SK-N-SH (cell line): ENCODE measurements at regions not wholly inside any gene's neighbourhood (a gene's known extent, or its start where the extent isn't known, plus 50 kb on each side); places are given as distances from the start of the nearest gene placed in this dataset.

Experiments
- CTCF ChIA-PET: fragments of 300-600, 350-600 bp; formaldehyde crosslinking; extraction: SDS; loops from one replicate; lab custom pipeline; 2021; lab: Yijun Ruan, JAX
- POLR2A ChIA-PET: fragments of 350-600 bp; sonication (Branson Sonifier 250); formaldehyde crosslinking; extraction: SDS; loops from one replicate; lab custom pipeline; 2020; ENCODE audit warnings: antibody characterized with exemption, inconsistent platforms; lab: Yijun Ruan, JAX
- DNase-seq: peaks from one replicate; pipeline ENCODE4 v3.0.0; 2012
- H2AFZ ChIP-seq: fragments of 200-600 bp; sonication (generic); 2 replicates; pipeline ENCODE4 v1.8.1; 2016; ENCODE audit warnings: antibody characterized with exemption, mild to moderate bottlenecking, low read depth
- H3F3A ChIP-seq: fragments of 200-600 bp; sonication (generic); replicated peaks from 2 replicates; pipeline ENCODE3; 2016; ENCODE audit warnings: antibody characterized with exemption, mild to moderate bottlenecking; ENCODE audit not compliant: insufficient read depth
- H3K27ac ChIP-seq, 2 experiments: fragments of 200-500 bp in 1 of 2; fragments of 200-600 bp in 1 of 2; sonication (Bioruptor generic) in 1 of 2; sonication (generic), shearing (Covaris generic) in 1 of 2; 2 replicates each; pipeline versions ENCODE4 v1.5.1 to v1.6.1; 2014 to 2016; ENCODE audit warnings: low read depth in 2 of 2, inconsistent platforms in 1 of 2, low read length in 1 of 2, mild to moderate bottlenecking in 1 of 2, mixed read lengths in 1 of 2
- H3K27me3 ChIP-seq: fragments of 200-600 bp; sonication (generic), shearing (Covaris generic); 2 replicates; pipeline ENCODE4 v1.6.1; 2016; ENCODE audit warnings: mixed run types; ENCODE audit not compliant: insufficient read depth
- H3K36me3 ChIP-seq, 2 experiments: fragments of 200-500 bp in 1 of 2; fragments of 200-600 bp in 1 of 2; sonication (Bioruptor generic) in 1 of 2; sonication (generic) in 1 of 2; replicated peaks in 1 of 2; 2 replicates each; pipeline versions ENCODE3 to v1.5.1; 2014 to 2016; ENCODE audit warnings: low read length in 1 of 2, mild to moderate bottlenecking in 1 of 2; ENCODE audit not compliant: insufficient read depth in 2 of 2, control insufficient read depth in 1 of 2
- H3K4me1 ChIP-seq, 2 experiments: fragments of 200-500 bp in 1 of 2; fragments of 200-600 bp in 1 of 2; sonication (Bioruptor generic) in 1 of 2; sonication (generic), shearing (Covaris generic) in 1 of 2; 2 replicates each; pipeline versions ENCODE4 v1.5.1 to v1.6.1; 2014 to 2016; ENCODE audit warnings: low read depth in 1 of 2, low read length in 1 of 2, mixed run types in 1 of 2; ENCODE audit not compliant: insufficient read depth in 2 of 2, control insufficient read depth in 1 of 2
- H3K4me2 ChIP-seq: fragments of 200-600 bp; sonication (generic), shearing (Covaris generic); 2 replicates; pipeline ENCODE4 v1.6.1; 2017; ENCODE audit warnings: mixed run types
- H3K4me3 ChIP-seq, 2 experiments: fragments of 200-500 bp in 1 of 2; fragments of 200-600 bp in 1 of 2; sonication (Bioruptor generic) in 1 of 2; sonication (generic), shearing (Covaris generic) in 1 of 2; 2 replicates each; pipeline versions ENCODE4 v1.5.1 to v1.8.1; 2014 to 2016; ENCODE audit warnings: low read depth in 2 of 2, inconsistent platforms in 1 of 2, low read length in 1 of 2, mild to moderate bottlenecking in 1 of 2, mixed read lengths in 1 of 2, moderate library complexity in 1 of 2
- H3K79me2 ChIP-seq: fragments of 200-600 bp; sonication (generic); 2 replicates; pipeline ENCODE4 v1.8.1; 2017; ENCODE audit warnings: mild to moderate bottlenecking; ENCODE audit not compliant: insufficient read depth
- H3K9ac ChIP-seq: fragments of 200-600 bp; sonication (generic); 2 replicates; pipeline ENCODE4 v1.6.1; 2017; ENCODE audit warnings: mixed run types
- H3K9me2 ChIP-seq: fragments of 200-600 bp; sonication (generic); 2 replicates; pipeline ENCODE4 v1.6.1; 2017; ENCODE audit warnings: mixed run types
- H3K9me3 ChIP-seq: fragments of 200-600 bp; sonication (generic); 2 replicates; pipeline ENCODE4 v1.6.1; 2017; ENCODE audit warnings: mixed run types, mild to moderate bottlenecking, moderate library complexity
- H4K20me1 ChIP-seq: fragments of 200-600 bp; sonication (generic); 2 replicates; pipeline ENCODE4 v1.6.1; 2017; ENCODE audit warnings: mild to moderate bottlenecking, mixed run types; ENCODE audit not compliant: insufficient read depth
- IRF3 ChIP-seq: fragments of 150-350 bp; IDR thresholded peaks from 2 replicates; pipeline ENCODE4 v1.6.1; 2016; ENCODE audit warnings: mild to moderate bottlenecking, low read depth, low read length
- POLR2AphosphoS5 ChIP-seq: IDR thresholded peaks from 2 replicates; pipeline ENCODE4 v1.6.1; 2012; ENCODE audit warnings: low read depth, low read length
- RAD21 ChIP-seq: IDR thresholded peaks from 2 replicates; pipeline ENCODE4 v1.6.1; 2012; ENCODE audit warnings: mild to moderate bottlenecking, low read length
- RCOR1 ChIP-seq: fragments of 150-350 bp; IDR thresholded peaks from 2 replicates; pipeline ENCODE4 v1.6.1; 2017; ENCODE audit warnings: antibody characterized with exemption, low read length
- SIN3A ChIP-seq: IDR thresholded peaks from 2 replicates; pipeline ENCODE4 v1.6.1; 2012; ENCODE audit warnings: low read depth, mild to moderate bottlenecking, low read length, moderate library complexity, borderline replicate concordance
- SMC3 ChIP-seq: IDR thresholded peaks from 2 replicates; pipeline ENCODE4 v1.6.1; 2012; ENCODE audit warnings: low read depth, low read length, improper control_type of control experiment
- TAF1 ChIP-seq: IDR thresholded peaks from 2 replicates; pipeline ENCODE4 v1.6.1; 2012; ENCODE audit warnings: low read depth, mild to moderate bottlenecking, low read length, moderate library complexity, borderline replicate concordance
- YY1 ChIP-seq: IDR thresholded peaks from 2 replicates; pipeline ENCODE4 v1.4.0; 2012; ENCODE audit warnings: low read depth, mild to moderate bottlenecking
- WGBS: methylation state at CpG from one replicate; pipeline ENCODE4 v1.1.6; 2017; ENCODE audit warnings: low lambda C conversion rate; 5-methylcytosine and 5-hydroxymethylcytosine counted together
- TF ChIP-seq, protein P1 (sequence below): fragments of 200-600 bp; sonication (generic); IDR thresholded peaks from 2 replicates; pipeline ENCODE4 v1.6.1; 2017; ENCODE audit warnings: antibody characterized with exemption, mild to moderate bottlenecking, moderate library complexity

- no peak for DNase-seq
- H3K27ac ChIP-seq = no peak overlapping the region
- no peaks in the 10 kb centered on the region for H3K79me2 ChIP-seq
- H3K9me3 ChIP-seq = no peaks in the 10 kb centered on the region
- no peaks in the 10 kb centered on the region for H3K27me3 ChIP-seq
- H3K4me3 ChIP-seq = no peak overlapping the region
- no peak for TF ChIP-seq SMC3
- no peaks in the 10 kb centered on the region for H3K36me3 ChIP-seq
- H2AFZ ChIP-seq = no peak overlapping the region
- H3K9me2 ChIP-seq = no peaks in the 10 kb centered on the region
- ChIA-PET CTCF (interaction anchor here (0.9 to 2.9 kb wide), 2 partner anchors 322 to 354 kb away, joined by 3 to 8 read pairs; no protein-coding TSS in a partner anchor), POLR2A (no interaction called here)
- no peaks in the 10 kb centered on the region for H3F3A ChIP-seq
- no peaks in the 10 kb centered on the region for H4K20me1 ChIP-seq
- 71% methylated on average over 1 of the region's 1 CpG for WGBS
- no peak overlapping the region for H3K9ac ChIP-seq
- H3K4me1 ChIP-seq = peaks cover 0 to 9% of the 10 kb centered on the region in 2 experiments; a peak in 2 of 4 replicates
- no peak overlapping the region for H3K4me2 ChIP-seq
Measured at GRCh38 chr18:6563896-6564295, 149.2 kb upstream of the L3MBTL4 start.

DNA sequence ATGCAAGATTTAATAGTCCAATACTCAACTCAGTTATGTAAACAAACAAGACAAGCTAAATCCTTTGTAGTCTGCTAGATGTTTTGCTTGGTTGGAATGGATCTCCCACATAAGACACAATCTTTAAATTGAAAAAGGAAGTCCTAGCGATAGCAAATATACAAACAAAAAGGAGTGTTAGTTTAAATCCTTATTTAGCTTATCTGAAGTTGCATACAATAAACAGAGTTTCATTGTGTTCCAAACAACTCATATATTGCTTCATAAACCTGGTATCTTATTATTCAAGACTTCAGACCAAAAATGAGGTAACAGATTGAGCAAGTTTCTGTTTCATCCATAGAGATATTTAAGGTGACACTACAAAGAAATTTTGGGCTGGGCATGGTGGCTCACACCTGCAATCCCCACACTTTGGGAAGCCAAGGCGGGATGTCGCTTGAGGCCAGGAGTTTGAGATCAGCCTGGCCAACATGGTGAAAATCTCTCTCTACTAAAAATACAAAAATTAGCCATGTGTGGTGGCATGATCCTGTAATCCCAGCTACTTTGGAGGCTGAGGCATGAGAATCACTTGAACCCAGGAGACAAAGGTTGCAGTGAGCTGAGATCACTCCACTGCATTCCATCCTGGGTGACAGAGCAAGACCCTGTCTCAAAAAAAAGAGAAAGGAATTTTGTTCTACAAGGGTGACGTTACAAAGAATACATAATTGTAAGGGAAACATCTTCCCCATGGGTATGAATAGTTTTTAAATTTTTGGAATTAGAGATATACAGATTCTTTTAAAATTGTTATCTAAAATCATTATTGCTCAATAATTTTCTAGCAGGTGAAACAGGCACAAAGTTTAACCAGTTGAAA lies 150.5 kb upstream of the L3MBTL4 start:
- H3K27ac ChIP-seq = no peak overlapping the region
- WGBS = 76% methylated on average over 4 of the region's 4 CpGs
- DNase-seq = no peak
- no peaks in the 10 kb centered on the region for H3K9me2 ChIP-seq
- H3K4me1 ChIP-seq = peaks cover 0 to 3% of the 10 kb centered on the region in 2 experiments; a peak in 2 of 4 replicates
- H3K4me2 ChIP-seq = no peak overlapping the region
- no peaks in the 10 kb centered on the region for H3F3A ChIP-seq
- H2AFZ ChIP-seq = no peak overlapping the region
- no peak overlapping the region for H3K9ac ChIP-seq
- no peaks in the 10 kb centered on the region for H4K20me1 ChIP-seq
- H3K9me3 ChIP-seq = no peaks in the 10 kb centered on the region
- no peaks in the 10 kb centered on the region for H3K79me2 ChIP-seq
- CTCF ChIA-PET = interaction anchor here (2.9 kb wide), 1 partner anchor 321 kb away, joined by 8 read pairs; no protein-coding TSS in a partner anchor
- TF ChIP-seq, protein P1, sequence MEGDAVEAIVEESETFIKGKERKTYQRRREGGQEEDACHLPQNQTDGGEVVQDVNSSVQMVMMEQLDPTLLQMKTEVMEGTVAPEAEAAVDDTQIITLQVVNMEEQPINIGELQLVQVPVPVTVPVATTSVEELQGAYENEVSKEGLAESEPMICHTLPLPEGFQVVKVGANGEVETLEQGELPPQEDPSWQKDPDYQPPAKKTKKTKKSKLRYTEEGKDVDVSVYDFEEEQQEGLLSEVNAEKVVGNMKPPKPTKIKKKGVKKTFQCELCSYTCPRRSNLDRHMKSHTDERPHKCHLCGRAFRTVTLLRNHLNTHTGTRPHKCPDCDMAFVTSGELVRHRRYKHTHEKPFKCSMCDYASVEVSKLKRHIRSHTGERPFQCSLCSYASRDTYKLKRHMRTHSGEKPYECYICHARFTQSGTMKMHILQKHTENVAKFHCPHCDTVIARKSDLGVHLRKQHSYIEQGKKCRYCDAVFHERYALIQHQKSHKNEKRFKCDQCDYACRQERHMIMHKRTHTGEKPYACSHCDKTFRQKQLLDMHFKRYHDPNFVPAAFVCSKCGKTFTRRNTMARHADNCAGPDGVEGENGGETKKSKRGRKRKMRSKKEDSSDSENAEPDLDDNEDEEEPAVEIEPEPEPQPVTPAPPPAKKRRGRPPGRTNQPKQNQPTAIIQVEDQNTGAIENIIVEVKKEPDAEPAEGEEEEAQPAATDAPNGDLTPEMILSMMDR = no peak
- no peak for TF ChIP-seq RAD21
- TF ChIP-seq IRF3 = no peak
- TF ChIP-seq YY1 = no peak
- TF ChIP-seq POLR2AphosphoS5 = no peak
- no peak for TF ChIP-seq RCOR1
- no peak for TF ChIP-seq SIN3A
- no peak for TF ChIP-seq TAF1
- no peaks in the 10 kb centered on the region for H3K36me3 ChIP-seq
- POLR2A ChIA-PET = no interaction called here
- H3K27me3 ChIP-seq = no peaks in the 10 kb centered on the region
- no peak overlapping the region for H3K4me3 ChIP-seq
